Stimulated activated CD8-positive, alpha-beta memory T cell treated with anti-CD3 and anti-CD28 coated beads, Interleukin-15, amount 100 ng/mL, for 48 hours (primary cell): ENCODE measurements at regions not wholly inside any gene's neighbourhood (a gene's known extent, or its start where the extent isn't known, plus 50 kb on each side); places are given as distances from the start of the nearest gene placed in this dataset.

ENCODE experiments used
- DNase-seq, 2 donors: peaks; one replicate each; pipeline ENCODE4 v3.0.0-alpha.2; 2020; ENCODE audit warnings: low read depth in 2 of 2

DNA sequence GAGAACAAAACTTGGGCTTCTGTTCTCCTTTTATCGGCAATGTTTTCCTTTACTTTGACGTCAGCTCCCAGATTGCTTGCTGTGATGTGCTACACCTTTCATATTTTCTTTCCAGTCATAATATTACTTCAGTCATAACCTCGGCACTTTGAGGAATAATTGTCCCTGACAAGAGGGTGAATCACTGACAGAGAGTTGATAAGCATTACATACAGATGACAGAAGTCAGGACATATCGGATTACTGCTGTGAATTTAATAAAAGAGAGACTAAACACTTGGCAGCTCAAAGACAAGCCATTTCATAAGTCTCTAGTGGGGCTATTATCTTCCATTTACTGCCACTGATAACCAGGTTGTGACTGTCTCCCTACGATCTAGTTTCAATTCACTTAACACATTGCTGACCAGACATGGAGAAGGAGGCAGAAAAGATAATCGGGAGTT is 362.1 kb upstream of the ARRDC4 start:
- no peak for DNase-seq

DNA sequence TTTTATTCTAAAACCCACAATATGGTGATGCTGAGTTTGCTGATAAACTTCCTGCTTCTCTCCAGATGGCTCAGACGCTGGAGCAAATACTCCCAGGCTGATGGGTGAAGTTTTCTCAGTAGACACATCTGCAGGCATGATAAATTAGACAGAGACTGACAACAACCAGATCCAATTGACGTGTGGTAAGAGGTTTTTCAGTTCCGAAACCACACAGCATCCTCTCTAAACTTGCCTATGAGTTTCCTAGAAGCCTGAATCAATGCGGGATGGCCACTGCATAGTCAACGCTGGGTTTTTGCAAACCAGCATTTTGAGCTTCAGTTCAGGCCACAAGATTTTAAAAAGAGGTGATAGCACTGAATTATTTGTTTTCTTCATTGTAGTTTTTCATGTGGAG is 360.3 kb upstream of the ARRDC4 start:
- no peak for DNase-seq

DNA sequence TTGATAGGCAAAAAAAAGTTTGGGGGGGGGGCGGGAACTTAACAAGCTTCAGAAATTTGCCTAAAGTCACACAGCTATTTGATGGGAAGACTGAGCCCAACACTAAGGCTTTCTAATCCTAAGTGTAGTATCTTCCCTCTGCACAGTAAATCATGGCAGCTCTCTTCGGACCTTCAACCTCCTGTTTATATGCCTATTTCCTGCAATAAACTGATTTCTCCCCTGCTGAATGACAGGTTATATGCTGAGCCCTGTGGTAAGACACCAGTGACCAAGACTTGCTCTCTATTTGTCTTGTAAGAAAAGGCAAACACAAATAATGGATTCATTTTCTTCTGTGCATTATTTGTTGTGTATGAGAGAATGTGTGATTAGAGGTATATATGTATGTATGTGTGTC is 355.8 kb upstream of the ARRDC4 start:
- no peak for DNase-seq

DNA sequence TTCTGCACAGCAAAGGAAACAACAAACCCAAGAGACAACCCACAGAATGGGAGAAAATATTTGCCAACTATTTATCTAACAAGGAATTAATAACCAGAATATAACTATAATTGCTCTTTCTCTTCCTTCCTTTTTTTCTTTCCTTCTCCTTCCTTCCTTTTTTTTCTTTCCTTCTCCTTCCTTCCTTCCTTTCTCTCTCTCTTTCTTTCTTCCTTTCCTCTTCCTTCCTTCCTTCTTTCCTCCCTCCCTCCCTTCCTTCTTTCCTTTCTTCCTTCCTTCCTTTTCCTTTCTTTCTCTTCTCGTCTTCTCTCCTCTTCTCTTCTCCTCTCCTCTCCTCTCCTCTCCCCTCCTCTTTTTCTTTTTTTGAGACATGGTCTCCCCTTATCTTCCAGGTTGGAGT is 345.4 kb upstream of the ARRDC4 start:
- DNase-seq, result no peak

DNA sequence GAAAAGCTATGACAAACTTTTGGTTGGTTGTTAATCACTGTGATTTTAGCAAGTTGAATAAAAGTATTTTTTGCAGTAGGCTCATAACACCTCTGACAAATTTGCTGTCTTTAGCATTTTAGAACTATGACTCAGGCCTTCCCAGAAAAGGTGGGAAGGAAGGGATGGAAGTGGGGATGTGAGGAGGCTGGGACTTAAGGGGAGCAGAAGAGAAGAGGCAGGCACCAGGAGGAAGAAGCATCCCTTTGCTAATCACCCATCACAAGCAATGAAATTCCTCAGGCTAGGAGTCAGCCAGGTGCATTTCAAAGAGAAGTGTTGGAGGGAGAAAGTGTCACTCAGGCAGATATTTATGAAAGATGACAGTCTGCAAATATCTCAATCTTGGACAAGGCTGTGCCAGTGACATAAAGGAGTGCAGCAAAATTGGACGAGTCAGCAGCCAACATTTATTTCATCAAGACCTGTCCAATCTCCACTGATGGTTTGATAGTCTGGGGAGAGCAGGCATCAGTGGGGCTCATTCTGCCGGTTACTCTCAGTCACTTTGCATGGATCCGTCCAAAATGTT is 337.3 kb upstream of the ARRDC4 start:
- no peak for DNase-seq

DNA sequence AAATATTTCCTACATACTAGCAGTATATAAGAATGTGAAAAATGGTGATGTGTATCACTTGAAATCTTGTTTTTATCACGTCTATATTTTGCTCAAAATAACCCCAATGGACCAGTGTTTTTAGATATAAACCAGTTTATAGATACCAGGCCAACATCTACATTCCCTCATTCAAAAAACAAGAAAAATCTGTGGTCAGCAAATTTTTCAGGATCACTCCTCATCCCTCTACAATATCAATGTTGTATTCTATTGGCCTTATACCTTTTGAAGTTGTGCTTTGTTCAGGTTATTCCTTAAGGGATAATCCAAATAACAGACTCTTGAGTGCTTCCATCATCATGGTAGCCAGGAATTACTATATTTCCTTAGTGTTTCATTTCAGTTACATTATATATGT is 332.9 kb upstream of the ARRDC4 start:
- no peak for DNase-seq

DNA sequence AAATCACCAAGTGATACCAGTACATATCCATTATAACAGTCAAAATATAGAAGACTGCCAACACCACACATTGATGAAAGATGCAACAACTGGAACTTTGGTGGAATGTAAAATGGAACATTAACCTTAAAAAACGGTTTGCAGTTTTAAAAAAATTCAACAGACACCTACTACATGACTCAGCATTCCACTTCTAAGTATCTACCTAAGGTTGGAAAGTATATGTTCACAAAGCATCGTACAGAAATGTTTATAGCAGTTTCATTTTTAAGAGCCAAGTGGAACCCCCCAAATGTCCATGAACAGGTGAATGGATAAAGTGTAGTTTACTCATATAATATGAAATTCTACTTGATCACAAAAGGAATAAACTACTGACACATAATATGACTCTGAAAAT is 314.7 kb upstream of the ARRDC4 start:
- DNase-seq, result no peak

DNA sequence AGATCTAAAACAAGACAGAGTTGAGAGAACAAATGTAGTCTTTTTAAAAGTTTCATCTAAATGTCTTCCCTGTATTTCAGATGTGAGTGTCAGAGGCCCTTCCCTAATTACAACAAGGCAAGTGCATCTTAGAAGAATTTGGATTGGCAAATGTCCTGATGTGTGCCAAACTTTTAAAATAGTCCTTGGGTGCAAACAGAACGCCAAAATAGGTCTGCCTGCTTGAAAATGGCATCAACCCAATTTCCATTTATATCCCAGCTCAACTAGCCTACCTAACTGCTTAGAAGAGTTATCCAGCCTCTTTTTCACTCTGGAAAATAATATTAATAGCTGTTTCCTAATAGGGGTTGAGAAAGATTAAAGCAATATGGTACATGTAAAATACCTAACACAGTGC is 311.8 kb upstream of the ARRDC4 start:
- DNase-seq, result no peak

DNA sequence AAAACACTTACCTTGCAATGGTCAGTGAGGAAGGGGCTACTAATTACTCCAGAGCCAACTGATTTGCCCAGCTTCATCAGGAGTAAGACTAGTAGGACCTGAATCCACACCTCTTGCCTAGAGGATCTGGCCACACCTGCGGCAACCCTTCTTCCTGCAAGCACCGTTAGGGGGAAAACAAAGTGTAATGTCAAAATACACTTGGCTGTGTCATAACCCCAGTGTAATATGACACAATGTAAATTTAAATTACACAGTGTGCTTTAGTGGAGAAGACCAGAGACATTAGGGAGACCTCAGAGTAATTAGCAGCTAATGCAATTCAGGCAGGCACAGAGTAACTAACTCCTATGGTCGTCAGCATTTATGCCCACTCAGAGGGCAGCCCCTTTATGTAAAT is 308.5 kb upstream of the ARRDC4 start:
- DNase-seq, result no peak

DNA sequence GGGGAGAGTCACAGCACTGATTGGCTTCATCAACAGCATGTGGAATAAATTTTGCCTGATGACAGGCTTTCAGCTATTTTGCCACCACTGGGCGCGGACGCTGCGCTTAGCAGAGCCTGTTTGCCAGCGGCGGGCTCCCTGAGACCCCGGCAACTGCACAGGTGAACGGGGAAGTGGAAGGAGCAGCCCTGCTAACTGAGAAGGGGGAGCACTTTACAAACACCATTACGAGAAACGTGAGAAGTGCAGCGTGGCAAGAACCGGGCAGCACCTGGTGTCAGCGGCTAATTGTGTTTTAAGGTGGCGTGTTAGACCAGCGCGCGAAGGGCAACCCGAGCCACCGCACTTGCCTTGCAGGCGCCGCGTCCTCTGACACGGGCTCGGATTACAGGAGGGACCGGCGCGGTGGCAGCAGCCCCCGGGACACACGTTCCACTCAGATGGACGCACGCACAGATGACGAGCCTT is 307.8 kb upstream of the ARRDC4 start:
- DNase-seq, result no peak

DNA sequence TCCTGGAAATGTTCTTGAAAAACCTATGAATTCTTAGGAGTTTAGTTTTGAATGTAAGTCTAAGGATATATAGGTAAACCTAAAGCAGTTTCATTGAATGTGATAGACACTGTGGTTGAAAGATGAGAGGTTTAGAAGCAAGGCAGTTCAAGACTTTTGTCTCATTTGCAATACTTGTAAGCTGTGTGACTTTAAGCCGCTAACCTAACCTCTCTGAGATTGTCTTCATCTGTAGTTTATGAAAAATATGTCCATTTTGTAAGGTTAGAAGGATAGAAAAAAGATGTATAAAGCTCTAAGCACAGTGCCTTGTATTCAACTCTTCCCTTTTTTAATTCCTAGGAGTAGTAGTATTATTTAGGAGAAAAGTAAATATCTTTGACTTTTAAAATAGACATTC is 306.6 kb upstream of the ARRDC4 start:
- DNase-seq, result no peak

DNA sequence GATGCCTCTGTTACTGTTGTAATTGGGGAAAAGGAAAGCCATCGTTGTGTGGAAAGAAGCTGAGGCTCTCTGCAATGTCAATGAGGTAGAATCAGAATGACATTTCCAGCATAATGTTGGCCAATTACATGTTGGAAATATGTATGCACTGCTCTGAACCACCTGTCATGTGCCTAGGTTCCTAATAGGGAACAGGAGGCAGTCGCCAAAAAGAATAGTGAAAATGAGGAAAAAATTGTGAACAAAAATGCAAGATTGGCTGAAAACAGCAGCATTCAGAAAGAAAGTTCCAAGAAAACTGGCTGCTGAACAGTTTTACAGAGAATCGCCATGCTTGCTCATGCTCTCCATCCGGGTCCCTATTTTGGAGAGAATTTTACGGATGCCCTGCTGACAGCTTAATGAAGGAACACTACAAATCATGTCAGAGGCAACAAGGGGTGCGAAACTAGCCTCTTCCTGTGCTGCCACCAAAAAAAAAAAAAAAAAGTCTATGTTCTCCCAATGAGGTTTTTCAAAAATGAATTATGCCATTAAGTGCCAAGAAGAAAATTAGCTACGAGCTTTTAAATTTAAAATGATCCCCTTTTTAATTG is 305.9 kb upstream of the ARRDC4 start:
- no peak for DNase-seq

DNA sequence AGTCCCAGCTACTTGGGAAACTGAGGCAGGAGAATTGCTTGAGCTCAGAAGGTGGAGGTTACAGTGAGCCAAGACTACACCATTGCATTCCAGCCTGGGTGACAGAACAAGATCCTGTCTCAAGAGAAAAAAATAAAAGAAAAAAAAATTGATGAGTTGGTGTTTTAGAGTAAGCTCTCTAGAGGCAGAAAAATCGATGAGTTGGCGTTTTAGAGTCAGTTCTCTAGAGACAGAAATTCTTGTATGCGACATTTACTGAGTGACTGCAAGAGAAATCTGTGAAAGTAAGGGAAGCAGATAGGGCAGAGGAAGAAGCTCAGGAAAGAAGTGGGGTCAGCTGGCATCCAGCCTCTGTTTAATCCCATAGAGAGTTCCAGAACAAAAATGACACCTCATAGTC is 298.7 kb upstream of the ARRDC4 start:
- DNase-seq, result no peak

DNA sequence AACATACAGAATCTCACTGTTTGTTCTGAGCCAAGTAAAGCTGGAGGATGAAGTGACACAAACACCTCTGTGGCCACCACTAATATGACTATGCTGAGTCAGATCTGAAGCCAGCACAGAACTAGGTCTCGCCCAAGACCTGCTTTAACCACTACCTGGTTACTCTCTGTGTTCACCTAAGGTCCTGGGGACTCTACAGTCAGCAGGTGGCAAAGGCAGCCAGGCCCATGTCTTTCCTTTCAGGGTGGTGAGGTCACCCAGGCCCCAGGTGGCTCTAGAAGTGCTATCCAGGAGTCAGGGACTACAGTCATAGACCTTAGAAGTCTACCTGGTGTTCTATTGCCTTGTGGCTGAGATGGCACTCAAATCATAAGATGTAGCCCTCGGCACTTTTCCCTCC is 287.9 kb upstream of the ARRDC4 start:
- DNase-seq, result no peak

DNA sequence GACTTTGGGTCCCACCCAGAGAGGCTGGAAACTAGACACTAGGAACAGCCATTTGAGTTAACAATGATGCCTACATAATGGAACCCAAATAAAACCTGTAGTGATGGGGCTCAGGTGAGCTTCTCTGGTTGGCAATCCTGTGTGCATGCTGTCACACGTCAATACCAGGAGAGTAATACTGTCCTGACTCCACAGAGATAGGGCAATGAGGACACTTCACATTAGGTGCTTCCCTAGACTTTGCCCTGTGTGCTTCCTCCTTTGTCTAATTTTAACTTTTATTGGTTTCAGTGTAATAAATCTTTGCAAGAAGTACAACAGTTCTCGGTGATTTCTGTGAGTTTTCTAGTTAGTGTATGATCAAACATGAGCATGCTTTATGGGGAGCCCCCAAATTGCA is 281.8 kb upstream of the ARRDC4 start:
- DNase-seq, result no peak

DNA sequence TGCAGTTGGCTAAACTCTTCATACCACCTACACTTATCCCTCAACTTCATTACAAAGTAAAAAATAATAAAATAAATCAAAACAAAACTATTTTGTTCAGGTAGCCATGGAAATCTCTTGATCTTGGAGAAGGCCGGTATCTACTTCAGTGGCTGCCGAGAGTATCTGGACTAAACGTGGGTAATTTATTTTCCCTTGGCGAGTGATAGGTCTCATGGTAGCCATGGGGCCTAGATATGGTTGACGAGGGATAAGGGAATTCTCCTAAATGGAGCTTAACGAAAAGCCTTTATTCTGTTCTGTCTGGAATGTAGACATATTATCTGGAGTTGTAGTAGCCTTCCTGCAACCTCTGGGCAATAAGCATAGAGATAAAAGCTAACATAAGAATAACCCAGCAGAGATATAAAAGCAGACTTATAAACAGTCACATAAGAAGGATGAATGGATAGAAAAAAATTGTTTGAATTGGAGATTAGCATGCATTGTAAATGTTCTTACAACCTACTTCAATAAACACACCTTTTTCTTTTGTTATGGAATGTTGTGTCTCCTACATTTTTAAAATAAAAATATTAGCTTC is 281.3 kb upstream of the ARRDC4 start:
- no peak for DNase-seq

DNA sequence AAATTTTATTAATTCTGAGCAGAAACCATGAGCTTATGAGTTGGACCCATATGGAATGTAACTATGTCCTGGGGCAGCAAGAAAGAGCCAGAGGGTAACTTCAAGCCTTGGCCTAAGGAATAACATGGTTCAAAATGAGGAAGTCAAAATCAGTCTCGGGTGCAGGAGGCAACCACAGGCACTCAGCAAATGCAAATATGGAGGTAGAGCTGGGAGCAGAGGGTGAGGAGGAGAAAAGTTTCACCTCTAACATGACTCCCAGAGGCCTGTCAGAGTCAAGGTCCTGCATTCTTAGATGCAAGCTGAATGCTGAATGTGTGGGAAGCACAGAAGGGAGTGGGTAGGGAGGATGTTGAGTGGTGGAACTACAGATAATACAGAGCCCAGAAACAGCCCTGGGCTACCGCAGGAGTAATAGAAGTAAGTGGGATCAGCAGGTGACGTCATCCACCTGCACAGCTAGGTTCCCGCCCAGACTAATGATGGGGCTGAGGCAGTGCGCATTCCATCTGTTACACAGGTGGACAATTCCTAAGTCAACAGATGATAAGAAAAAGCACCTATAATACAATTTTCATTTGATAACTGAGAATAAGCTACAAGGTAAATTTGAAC is 279.8 kb upstream of the ARRDC4 start:
- no peak for DNase-seq

DNA sequence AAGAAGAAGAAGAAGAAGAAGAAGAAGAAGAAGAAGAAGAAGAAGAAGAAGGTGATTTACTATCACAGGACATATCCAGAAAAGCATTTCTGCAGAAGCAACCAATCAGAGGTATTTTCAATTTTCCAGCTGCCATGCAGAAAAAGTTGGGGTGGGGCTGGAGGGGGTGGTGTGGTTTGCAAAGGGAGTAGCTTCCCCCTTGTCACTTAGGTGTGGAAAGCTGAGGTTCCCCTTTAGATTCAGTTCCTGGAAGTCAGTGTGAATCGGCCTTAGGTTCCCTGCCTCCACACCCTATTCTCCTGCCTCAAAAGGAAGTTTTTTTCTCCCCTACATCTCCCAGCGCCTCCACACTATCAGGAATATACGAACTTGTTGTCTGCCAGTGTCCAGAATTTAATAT is 276.7 kb upstream of the ARRDC4 start:
- no peak for DNase-seq

DNA sequence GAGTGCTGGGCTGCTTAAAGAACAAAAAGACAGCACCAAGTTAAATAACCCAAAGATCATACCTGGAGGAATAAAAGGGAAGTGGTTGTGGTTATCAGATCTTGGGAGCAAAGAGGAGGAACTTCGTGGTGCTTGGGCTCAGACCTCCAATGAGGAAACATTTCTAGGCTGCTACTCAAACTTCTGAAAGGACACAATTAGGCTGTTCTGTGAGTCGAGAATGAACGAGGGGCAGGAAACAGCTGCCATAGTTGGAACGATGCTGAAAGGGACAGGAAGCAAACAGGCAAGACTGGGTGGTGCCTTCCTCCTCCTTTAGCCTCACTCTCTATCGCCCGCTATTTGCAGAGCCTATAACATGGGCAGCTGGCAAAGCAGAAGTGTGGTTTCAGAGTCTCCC is 276.3 kb upstream of the ARRDC4 start:
- DNase-seq, result no peak

DNA sequence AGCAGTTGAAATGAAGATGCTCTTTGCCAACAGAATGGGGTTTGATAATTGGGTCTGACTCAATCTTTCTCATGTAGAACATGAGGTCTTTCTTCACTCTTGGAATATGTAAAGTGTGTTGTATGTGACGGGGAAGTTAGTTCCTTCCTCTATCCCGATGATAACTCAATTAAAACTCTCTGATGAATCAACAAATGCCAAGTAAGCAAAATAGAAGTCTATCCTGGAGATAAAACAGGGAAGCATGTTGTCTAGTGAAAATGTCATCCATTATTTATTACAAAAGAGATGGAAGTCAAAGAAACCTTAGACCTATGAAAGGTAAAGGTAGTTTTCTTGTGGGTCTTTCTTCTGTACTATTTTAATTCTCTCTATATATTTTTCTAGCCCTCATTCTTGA is 274.2 kb upstream of the ARRDC4 start:
- no peak for DNase-seq

DNA sequence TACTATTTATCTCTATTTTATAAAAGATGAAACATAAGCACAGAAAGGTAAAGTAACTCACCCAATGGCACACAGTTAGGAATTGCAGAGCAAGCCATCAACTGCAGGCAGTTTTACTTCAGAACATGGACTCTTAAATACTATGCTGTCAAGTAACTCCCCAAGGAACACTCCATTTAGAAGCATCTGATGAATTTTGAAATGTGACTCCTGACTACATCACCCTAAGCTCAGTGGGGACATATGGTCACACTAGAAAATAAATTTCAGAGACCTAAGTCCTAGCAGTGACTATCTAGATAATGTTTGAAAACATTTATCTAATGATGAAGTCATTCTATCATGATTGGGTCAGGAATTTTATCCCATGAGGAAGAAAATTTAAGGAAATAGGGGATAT is 272.8 kb upstream of the ARRDC4 start:
- no peak for DNase-seq

DNA sequence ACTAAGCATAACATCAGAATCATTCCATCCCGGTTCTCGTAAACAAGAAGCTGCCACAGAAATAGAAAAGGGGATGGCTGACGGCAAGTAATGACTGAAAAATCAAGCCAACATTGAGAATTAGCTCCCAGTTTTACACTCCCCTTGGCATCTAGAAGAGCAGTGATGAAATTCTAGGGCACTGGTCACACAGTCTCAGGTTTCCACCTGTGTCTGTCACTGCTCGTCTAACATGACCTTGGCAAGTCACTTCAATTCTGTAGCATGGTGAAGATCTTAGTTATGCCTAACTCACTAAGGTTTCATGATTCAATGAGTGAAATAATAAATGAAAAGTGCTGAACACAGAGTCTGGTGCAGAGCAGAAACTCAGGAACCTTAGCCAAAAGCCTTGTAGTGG is 272.3 kb upstream of the ARRDC4 start:
- DNase-seq, result no peak

DNA sequence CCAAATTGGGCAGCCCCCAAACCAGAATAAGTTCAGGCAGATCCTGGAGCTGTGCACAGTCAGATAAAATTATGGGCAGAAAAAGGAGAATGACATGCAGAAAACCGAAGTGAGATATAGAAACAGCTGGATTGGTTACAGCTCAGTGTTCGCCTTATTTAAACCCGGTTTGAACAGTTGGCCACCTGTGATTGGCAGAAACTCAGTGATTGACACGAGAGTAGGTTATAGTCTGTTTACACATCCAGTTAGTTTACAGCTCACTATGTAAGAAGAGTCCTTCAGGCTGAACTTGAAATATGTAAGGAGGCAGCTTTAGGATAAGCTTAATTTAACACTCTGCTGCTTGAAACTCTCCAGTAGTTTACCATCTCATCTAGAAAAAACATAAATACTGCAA is 271.6 kb upstream of the ARRDC4 start:
- DNase-seq, result no peak
